Body of pancreas (tissue), 4 donors: ENCODE measurements at regions not wholly inside any gene's neighbourhood (a gene's known extent, or its start where the extent isn't known, plus 50 kb on each side); places are given as distances from the start of the nearest gene placed in this dataset.

Source experiments
- ATAC-seq: fragments of 150-250 bp; one replicate; pipeline ENCODE4 v1.9.1; 2016
- DNase-seq, 4 donors: peaks; one replicate each; pipeline ENCODE4 v3.0.0-alpha.2; 2019
- H3K27ac ChIP-seq, 4 donors: fragments of 200-600 bp; sonication (generic); 1 replicate in 3 of 4; 2 replicates in 1 of 4; pipeline versions ENCODE4 v1.5.1 to v1.6.1; 2016 to 2019; ENCODE audit warnings: mild to moderate bottlenecking in 1 of 4, mixed read lengths in 1 of 4, moderate library complexity in 1 of 4
- H3K27me3 ChIP-seq, 2 donors: fragments of 200-600 bp; sonication (generic); one replicate each; pipeline ENCODE4 v1.6.0; 2016; ENCODE audit warnings: mild to moderate bottlenecking in 1 of 2
- H3K36me3 ChIP-seq, 2 donors: fragments of 200-600 bp; sonication (generic); replicated peaks in 1 of 2; 2 replicates each; pipeline ENCODE4 v1.5.1; 2016; ENCODE audit warnings: low read depth in 2 of 2; ENCODE audit not compliant: insufficient read depth in 1 of 2
- H3K4me1 ChIP-seq: fragments of 200-600 bp; sonication (generic); one replicate; pipeline ENCODE4 v1.6.0; 2016
- H3K4me3 ChIP-seq, 2 donors: fragments of 200-600 bp; sonication (generic); 1 replicate in 1 of 2; 2 replicates in 1 of 2; pipeline ENCODE4 v1.5.1; 2016 to 2019
- H3K9me3 ChIP-seq, 3 donors: fragments of 200-600 bp; sonication (generic); 1 replicate in 2 of 3; 2 replicates in 1 of 3; pipeline ENCODE4 v1.5.1; 2016
- POLR2A ChIP-seq, 3 donors: fragments of 450-650 bp; IDR thresholded peaks; one replicate each; pipeline ENCODE4 v1.6.1; 2016; ENCODE audit warnings: antibody characterized with exemption in 3 of 3, mild to moderate bottlenecking in 2 of 3
- WGBS, 2 donors: methylation state at CpG; one replicate each; pipeline ENCODE4 v1.1.5; 2017; 5-methylcytosine and 5-hydroxymethylcytosine counted together
- intact Hi-C: fragments of 100-400 bp; cut with DNase I; formaldehyde crosslinking; loops from one replicate; pipeline ENCODE4 v1.15.1; 2023
- TF ChIP-seq, protein P1 (sequence below), 7 experiments: fragments of 450-650 bp in 4 of 7; fragments of 200-600 bp in 3 of 7; sonication (generic) in 3 of 7; IDR thresholded peaks; one replicate each; pipeline ENCODE4 v1.5.1; 2016 to 2019; ENCODE audit warnings: antibody characterized with exemption in 7 of 7

DNA sequence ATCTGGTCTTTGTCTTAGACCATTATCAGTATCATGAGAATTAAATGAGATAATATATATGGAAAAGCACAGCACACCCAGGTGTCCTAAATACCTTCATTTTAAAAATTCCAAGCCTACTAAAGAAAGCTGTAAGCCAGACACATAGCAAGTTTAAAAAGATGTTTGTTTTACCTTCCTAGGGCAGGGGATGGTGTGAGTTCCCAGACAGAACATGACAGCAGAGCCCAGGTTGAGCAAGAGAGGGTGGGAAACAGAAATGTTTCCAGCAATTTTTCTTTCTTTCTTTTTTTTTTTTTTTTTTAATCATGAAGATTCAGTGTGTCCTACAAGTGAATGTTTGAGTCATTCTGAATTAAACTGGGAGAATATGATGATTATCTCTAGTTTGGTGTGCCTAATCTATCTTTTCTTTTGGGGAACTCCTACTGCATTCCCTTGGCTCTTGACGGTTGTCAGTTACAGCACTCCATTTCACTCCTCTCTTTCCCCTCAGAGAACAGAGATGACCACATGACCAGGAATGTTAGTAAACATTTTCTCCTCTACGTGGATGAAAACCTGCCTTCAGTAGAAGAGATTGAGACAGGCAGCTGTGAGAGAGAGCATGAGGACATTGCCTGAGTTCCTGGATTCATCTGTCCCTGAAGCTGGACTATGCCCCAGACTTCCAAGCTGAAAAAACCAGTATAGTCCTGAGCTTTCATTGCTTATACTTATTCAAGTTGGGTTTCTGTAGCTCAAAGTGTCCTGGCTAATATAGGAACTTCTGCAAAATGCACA lies 54.5 kb upstream of the ARL14 start:
- ATAC-seq (no peak), DNase-seq (no peak)
- H3K27me3 ChIP-seq, result no peaks in the 10 kb centered on the region
- H3K4me1 ChIP-seq, result peaks cover 13% of the 10 kb centered on the region
- no peaks in the 10 kb centered on the region for H3K36me3 ChIP-seq
- H3K4me3 ChIP-seq, result no peak overlapping the region
- no peaks in the 10 kb centered on the region for H3K9me3 ChIP-seq
- intact Hi-C loops, result no loop called here
- WGBS, 2 donors, result 61 to 63% methylated on average over 2 of the region's 2 CpGs
- no peak for TF ChIP-seq POLR2A (IDR thresholded peaks at IDR 0.05)
- TF ChIP-seq, protein P1, sequence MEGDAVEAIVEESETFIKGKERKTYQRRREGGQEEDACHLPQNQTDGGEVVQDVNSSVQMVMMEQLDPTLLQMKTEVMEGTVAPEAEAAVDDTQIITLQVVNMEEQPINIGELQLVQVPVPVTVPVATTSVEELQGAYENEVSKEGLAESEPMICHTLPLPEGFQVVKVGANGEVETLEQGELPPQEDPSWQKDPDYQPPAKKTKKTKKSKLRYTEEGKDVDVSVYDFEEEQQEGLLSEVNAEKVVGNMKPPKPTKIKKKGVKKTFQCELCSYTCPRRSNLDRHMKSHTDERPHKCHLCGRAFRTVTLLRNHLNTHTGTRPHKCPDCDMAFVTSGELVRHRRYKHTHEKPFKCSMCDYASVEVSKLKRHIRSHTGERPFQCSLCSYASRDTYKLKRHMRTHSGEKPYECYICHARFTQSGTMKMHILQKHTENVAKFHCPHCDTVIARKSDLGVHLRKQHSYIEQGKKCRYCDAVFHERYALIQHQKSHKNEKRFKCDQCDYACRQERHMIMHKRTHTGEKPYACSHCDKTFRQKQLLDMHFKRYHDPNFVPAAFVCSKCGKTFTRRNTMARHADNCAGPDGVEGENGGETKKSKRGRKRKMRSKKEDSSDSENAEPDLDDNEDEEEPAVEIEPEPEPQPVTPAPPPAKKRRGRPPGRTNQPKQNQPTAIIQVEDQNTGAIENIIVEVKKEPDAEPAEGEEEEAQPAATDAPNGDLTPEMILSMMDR (IDR thresholded peaks at IDR 0.05), result no peak
- no peak overlapping the region for H3K27ac ChIP-seq

GRCh38 chr3:160618878-160619277 lies 53.5 kb upstream of the KPNA4 start:
- Histone ChIP-seq H3K9me3 (no peaks in the 10 kb centered on the region), H3K4me1 (peaks cover 13% of the 10 kb centered on the region), H3K36me3 (no peaks in the 10 kb centered on the region), H3K27me3 (no peaks in the 10 kb centered on the region), H3K27ac (no peak overlapping the region), H3K4me3 (no peak overlapping the region)
- TF ChIP-seq POLR2A (IDR thresholded peaks at IDR 0.05), result no peak
- TF ChIP-seq, protein P1 (IDR thresholded peaks at IDR 0.05), result no peak
- DNase-seq (no peak), ATAC-seq (no peak)
- intact Hi-C loops, result no loop called here
- 36 to 45% methylated on average over 3 of the region's 3 CpGs for WGBS, 2 donors

DNA sequence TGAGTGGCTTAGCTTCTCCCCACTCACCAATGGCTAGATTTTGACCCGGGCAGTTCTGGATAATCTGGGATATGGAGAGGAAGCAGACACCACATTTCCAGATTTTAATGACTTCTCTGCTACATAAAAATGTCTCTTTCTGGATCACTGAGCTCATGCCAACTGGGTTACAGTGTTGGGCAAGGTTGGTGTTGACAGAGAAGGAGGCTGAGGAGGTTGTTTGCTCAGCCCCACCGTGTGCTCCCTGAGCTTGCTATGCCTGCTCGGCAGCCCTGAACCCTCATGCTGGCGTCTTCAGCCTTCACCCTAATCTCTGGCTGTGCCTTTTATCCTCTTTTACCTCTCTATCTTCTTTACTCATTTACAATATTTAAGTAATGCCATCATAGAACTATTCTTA lies 53.0 kb upstream of the KPNA4 start:
- WGBS, 2 donors, result 16 to 35% methylated on average over 4 of the region's 4 CpGs
- no peaks in the 10 kb centered on the region for H3K9me3 ChIP-seq
- H3K36me3 ChIP-seq, result no peaks in the 10 kb centered on the region
- peaks cover 13% of the 10 kb centered on the region for H3K4me1 ChIP-seq
- TF ChIP-seq, protein P1 (IDR thresholded peaks at IDR 0.05), result no peak
- no peak for TF ChIP-seq POLR2A (IDR thresholded peaks at IDR 0.05)
- intact Hi-C loops, result no loop called here
- peak; percentile 87 for ATAC-seq
- H3K27me3 ChIP-seq, result no peaks in the 10 kb centered on the region
- no peak overlapping the region for H3K27ac ChIP-seq
- peak; percentile 24 to 56 (median 48) for DNase-seq
- no peak overlapping the region for H3K4me3 ChIP-seq

DNA sequence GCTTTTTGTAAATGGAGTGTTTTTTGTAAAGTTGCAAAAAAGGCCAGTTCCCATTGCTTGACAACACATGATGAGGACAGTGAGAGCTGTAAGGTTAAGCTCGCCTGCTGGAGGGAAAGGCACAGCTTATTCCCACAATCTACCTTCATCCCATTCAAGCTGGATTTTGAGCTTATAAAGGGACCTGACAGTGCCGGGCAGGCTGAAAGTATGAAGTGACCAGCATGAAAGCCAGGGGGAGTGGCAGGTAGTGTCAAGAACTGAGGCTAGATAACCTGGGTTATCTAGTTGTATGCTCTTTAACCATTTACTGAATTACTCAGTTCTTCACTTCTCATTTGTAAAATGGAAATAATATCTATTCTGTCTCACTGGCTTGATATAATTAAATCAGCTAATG lies 52.3 kb upstream of the KPNA4 start:
- Histone ChIP-seq H3K4me3 (no peak overlapping the region), H3K27ac (no peak overlapping the region), H3K4me1 (peaks cover 13% of the 10 kb centered on the region), H3K27me3 (no peaks in the 10 kb centered on the region), H3K9me3 (no peaks in the 10 kb centered on the region), H3K36me3 (no peaks in the 10 kb centered on the region)
- intact Hi-C loops, result no loop called here
- no peak for DNase-seq
- no peak for TF ChIP-seq POLR2A (IDR thresholded peaks at IDR 0.05)
- TF ChIP-seq, protein P1 (IDR thresholded peaks at IDR 0.05), result no peak
- no peak for ATAC-seq
- WGBS, 2 donors, result 63 to 80% methylated on average over 2 of the region's 2 CpGs

- Histone ChIP-seq H3K27me3 (no peaks in the 10 kb centered on the region), H3K36me3 (no peaks in the 10 kb centered on the region), H3K9me3 (no peaks in the 10 kb centered on the region), H3K4me1 (peaks cover 13% of the 10 kb centered on the region), H3K4me3 (no peak overlapping the region), H3K27ac (no peak overlapping the region)
- TF ChIP-seq POLR2A (IDR thresholded peaks at IDR 0.05), result no peak
- TF ChIP-seq, protein P1 (IDR thresholded peaks at IDR 0.05), result no peak
- intact Hi-C loops, result no loop called here
- ATAC-seq, result peak; percentile 42
- DNase-seq, result no peak
- WGBS, 2 donors, result 83 to 85% methylated on average over 2 of the region's 2 CpGs
These were observed 51.3 kb upstream of the KPNA4 start for GRCh38 chr3:160616716-160617115.
